GM18907 (cell line): ENCODE measurements at regions not wholly inside any gene's neighbourhood (a gene's known extent, or its start where the extent isn't known, plus 50 kb on each side); places are given as distances from the start of the nearest gene placed in this dataset.
"Not testable (repeated sequence)": the region's sequence is repeated elsewhere in the genome, so short reads cannot be mapped to it uniquely, and the experiment has no call there.

Experiments
- ATAC-seq: cut with Tn5 transposase; IDR thresholded peaks from one replicate; pipeline ENCODE4 v1.9.1; 2021; ENCODE audit warnings: mild to moderate bottlenecking, moderate library complexity; ENCODE audit not compliant: unreplicated experiment

- ATAC-seq, result no peak
Observed at GRCh38 chr16:73116576-73116975, 68.6 kb upstream of the ZFHX3 start.

- ATAC-seq, result no peak
Observed at GRCh38 chr16:73113336-73113735, 65.4 kb upstream of the ZFHX3 start.

- ATAC-seq, result no peak
Observed at GRCh38 chr16:73108195-73108963, 60.5 kb upstream of the ZFHX3 start.

- ATAC-seq, result no peak
Observed at GRCh38 chr16:73107371-73107770, 59.4 kb upstream of the ZFHX3 start.

GRCh38 chr16:73106329-73107034 is 58.6 kb upstream of the ZFHX3 start:
- no peak for ATAC-seq

- no peak for ATAC-seq
Observed at GRCh38 chr16:73101568-73101967, 53.6 kb upstream of the ZFHX3 start.

- ATAC-seq, result not testable (repeated sequence)
Observed at GRCh38 chr16:73099601-73100000, 51.7 kb upstream of the ZFHX3 start.
